MM.1S (cell line): ENCODE measurements at regions not wholly inside any gene's neighbourhood (a gene's known extent, or its start where the extent isn't known, plus 50 kb on each side); places are given as distances from the start of the nearest gene placed in this dataset.

Experiments used
- CTCF ChIP-seq: fragments of 300-600 bp; sonication (generic); IDR thresholded peaks from 2 replicates; pipeline ENCODE4 v1.5.1; 2016; ENCODE audit warnings: antibody characterized with exemption, low read length, mixed read lengths
- EZH2 ChIP-seq: fragments of 300-600 bp; sonication (generic); optimal IDR thresholded peaks from 2 replicates; pipeline ENCODE3; 2017; ENCODE audit warnings: low read depth, mild to moderate bottlenecking, antibody characterized with exemption, low read length, mixed read lengths

GRCh38 chr4:20408611-20409010 lies 156.9 kb downstream of the SLIT2 start:
- no peak for TF ChIP-seq CTCF
- no peak for TF ChIP-seq EZH2
